ENCODE measurements at regions not wholly inside any gene's neighbourhood (a gene's known extent, or its start where the extent isn't known, plus 50 kb on each side); places are given as distances from the start of the nearest gene placed in this dataset.

DNA sequence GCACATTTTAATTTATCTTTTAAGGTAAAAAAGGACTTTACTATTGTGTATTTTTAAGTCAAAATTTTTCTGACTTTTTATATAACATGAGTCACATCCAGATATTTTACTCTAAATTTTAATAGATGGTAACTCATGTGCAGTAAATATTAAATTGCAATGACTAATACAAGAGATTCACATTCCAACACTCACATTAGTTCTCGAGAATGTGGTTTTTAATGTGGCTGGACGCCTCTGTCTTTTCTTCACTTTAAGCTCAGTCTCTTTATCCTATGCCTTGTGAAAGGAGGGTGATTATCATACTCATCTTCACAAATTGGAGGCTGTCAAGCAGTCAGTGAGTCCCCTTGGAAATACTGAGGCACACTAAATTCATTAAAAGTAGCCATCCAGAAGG, 315.6 kb downstream of the HS3ST3B1 start:
- no peak for TF ChIP-seq RBM14 (IDR thresholded peaks at IDR 0.05; ENCODE audit: borderline replicate concordance, insufficient read depth, low read depth, low read length)
- TF ChIP-seq, protein P1, sequence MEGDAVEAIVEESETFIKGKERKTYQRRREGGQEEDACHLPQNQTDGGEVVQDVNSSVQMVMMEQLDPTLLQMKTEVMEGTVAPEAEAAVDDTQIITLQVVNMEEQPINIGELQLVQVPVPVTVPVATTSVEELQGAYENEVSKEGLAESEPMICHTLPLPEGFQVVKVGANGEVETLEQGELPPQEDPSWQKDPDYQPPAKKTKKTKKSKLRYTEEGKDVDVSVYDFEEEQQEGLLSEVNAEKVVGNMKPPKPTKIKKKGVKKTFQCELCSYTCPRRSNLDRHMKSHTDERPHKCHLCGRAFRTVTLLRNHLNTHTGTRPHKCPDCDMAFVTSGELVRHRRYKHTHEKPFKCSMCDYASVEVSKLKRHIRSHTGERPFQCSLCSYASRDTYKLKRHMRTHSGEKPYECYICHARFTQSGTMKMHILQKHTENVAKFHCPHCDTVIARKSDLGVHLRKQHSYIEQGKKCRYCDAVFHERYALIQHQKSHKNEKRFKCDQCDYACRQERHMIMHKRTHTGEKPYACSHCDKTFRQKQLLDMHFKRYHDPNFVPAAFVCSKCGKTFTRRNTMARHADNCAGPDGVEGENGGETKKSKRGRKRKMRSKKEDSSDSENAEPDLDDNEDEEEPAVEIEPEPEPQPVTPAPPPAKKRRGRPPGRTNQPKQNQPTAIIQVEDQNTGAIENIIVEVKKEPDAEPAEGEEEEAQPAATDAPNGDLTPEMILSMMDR (IDR thresholded peaks at IDR 0.05 in 2 of 3, conservative IDR thresholded peaks at IDR 0.05 in 1 of 3; ENCODE audit: insufficient read depth in 2 of 3, low read depth in 1 of 3, low read length in 3 of 3): no peak
- no peak for TF ChIP-seq GABPA (tag; conservative IDR thresholded peaks at IDR 0.05; ENCODE audit: low read depth)
- TF ChIP-seq KAT7 (CRISPR knock-in tag; IDR thresholded peaks at IDR 0.05; ENCODE audit: borderline replicate concordance): no peak
- TF ChIP-seq SMC3 (conservative IDR thresholded peaks at IDR 0.05; ENCODE audit: insufficient read depth, low read depth, low read length): no peak
- TF ChIP-seq MTA3 (IDR thresholded peaks at IDR 0.05; ENCODE audit: borderline replicate concordance): no peak
- TF ChIP-seq, protein P2, sequence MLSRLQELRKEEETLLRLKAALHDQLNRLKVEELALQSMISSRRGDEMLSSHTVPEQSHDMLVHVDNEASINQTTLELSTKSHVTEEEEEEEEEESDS (CRISPR knock-in tag; IDR thresholded peaks at IDR 0.05): no peak
- TF ChIP-seq, protein P3, sequence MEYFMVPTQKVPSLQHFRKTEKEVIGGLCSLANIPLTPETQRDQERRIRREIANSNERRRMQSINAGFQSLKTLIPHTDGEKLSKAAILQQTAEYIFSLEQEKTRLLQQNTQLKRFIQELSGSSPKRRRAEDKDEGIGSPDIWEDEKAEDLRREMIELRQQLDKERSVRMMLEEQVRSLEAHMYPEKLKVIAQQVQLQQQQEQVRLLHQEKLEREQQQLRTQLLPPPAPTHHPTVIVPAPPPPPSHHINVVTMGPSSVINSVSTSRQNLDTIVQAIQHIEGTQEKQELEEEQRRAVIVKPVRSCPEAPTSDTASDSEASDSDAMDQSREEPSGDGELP (CRISPR knock-in tag; IDR thresholded peaks at IDR 0.05; ENCODE audit: borderline replicate concordance): no peak
